ENCODE measurements at regions not wholly inside any gene's neighbourhood (a gene's known extent, or its start where the extent isn't known, plus 50 kb on each side); places are given as distances from the start of the nearest gene placed in this dataset.

- no peak for TF ChIP-seq CTCF (IDR thresholded peaks at IDR 0.05)
- Mint-ChIP-seq H3K27me3 (ENCODE audit: unreplicated experiment) (peaks cover 4% of the 10 kb centered on the region), H3K27ac (ENCODE audit: unreplicated experiment) (no peak overlapping the region), H3K4me3 (ENCODE audit: unreplicated experiment) (no peak overlapping the region), H3K4me1 (ENCODE audit: unreplicated experiment) (no peaks in the 10 kb centered on the region), H3K9me3 (ENCODE audit: unreplicated experiment) (peaks cover 7% of the 10 kb centered on the region), H3K36me3 (ENCODE audit: unreplicated experiment) (no peaks in the 10 kb centered on the region)
- no peak for DNase-seq (ENCODE audit: extremely low spot score, unreplicated experiment)
Measured at GRCh38 chr7:119105381-119105780, 880.9 kb downstream of the ANKRD7 start.

GRCh38 chr7:119123326-119123725 is 898.8 kb downstream of the ANKRD7 start:
- Mint-ChIP-seq H3K4me1 (ENCODE audit: unreplicated experiment) (no peaks in the 10 kb centered on the region), H3K27ac (ENCODE audit: unreplicated experiment) (no peak overlapping the region), H3K9me3 (ENCODE audit: unreplicated experiment) (no peaks in the 10 kb centered on the region), H3K27me3 (ENCODE audit: unreplicated experiment) (peaks cover 3% of the 10 kb centered on the region), H3K4me3 (ENCODE audit: unreplicated experiment) (no peak overlapping the region), H3K36me3 (ENCODE audit: unreplicated experiment) (no peaks in the 10 kb centered on the region)
- no peak for DNase-seq (ENCODE audit: extremely low spot score, unreplicated experiment)
- no peak for TF ChIP-seq CTCF (IDR thresholded peaks at IDR 0.05)

- Mint-ChIP-seq H3K27ac (ENCODE audit: unreplicated experiment) (no peak overlapping the region), H3K4me3 (ENCODE audit: unreplicated experiment) (no peak overlapping the region), H3K27me3 (ENCODE audit: unreplicated experiment) (no peaks in the 10 kb centered on the region), H3K9me3 (ENCODE audit: unreplicated experiment) (no peaks in the 10 kb centered on the region), H3K36me3 (ENCODE audit: unreplicated experiment) (no peaks in the 10 kb centered on the region), H3K4me1 (ENCODE audit: unreplicated experiment) (no peaks in the 10 kb centered on the region)
- TF ChIP-seq CTCF (IDR thresholded peaks at IDR 0.05) = no peak
- DNase-seq (ENCODE audit: extremely low spot score, unreplicated experiment) = no peak
Measured at GRCh38 chr7:119127706-119128105, 903.2 kb downstream of the ANKRD7 start.

GRCh38 chr7:119132436-119132835 is 907.9 kb downstream of the ANKRD7 start:
- TF ChIP-seq CTCF (IDR thresholded peaks at IDR 0.05) = no peak
- DNase-seq (ENCODE audit: extremely low spot score, unreplicated experiment) = no peak

GRCh38 chr7:119167431-119167830 is 942.9 kb downstream of the ANKRD7 start:
- no peak for TF ChIP-seq CTCF (IDR thresholded peaks at IDR 0.05)
- peaks cover 2% of the 10 kb centered on the region for H3K36me3 Mint-ChIP-seq (ENCODE audit: unreplicated experiment)
- H3K27ac Mint-ChIP-seq (ENCODE audit: unreplicated experiment) = no peak overlapping the region
- H3K4me3 Mint-ChIP-seq (ENCODE audit: unreplicated experiment) = no peak overlapping the region
- no peaks in the 10 kb centered on the region for H3K27me3 Mint-ChIP-seq (ENCODE audit: unreplicated experiment)
- peaks cover 37% of the 10 kb centered on the region for H3K9me3 Mint-ChIP-seq (ENCODE audit: unreplicated experiment)
- H3K4me1 Mint-ChIP-seq (ENCODE audit: unreplicated experiment) = peaks cover 3% of the 10 kb centered on the region
- no peak for DNase-seq (ENCODE audit: extremely low spot score, unreplicated experiment)

More at GRCh38 chr7:119132436-119132835, 907.9 kb downstream of the ANKRD7 start:
- no peaks in the 10 kb centered on the region for H3K9me3 Mint-ChIP-seq (ENCODE audit: unreplicated experiment)
- H3K4me1 Mint-ChIP-seq (ENCODE audit: unreplicated experiment) = no peaks in the 10 kb centered on the region
- H3K27ac Mint-ChIP-seq (ENCODE audit: unreplicated experiment) = no peak overlapping the region
- H3K36me3 Mint-ChIP-seq (ENCODE audit: unreplicated experiment) = no peaks in the 10 kb centered on the region
- H3K27me3 Mint-ChIP-seq (ENCODE audit: unreplicated experiment) = peaks cover 2% of the 10 kb centered on the region
- no peak overlapping the region for H3K4me3 Mint-ChIP-seq (ENCODE audit: unreplicated experiment)
